NB4 (cell line): ENCODE measurements at regions not wholly inside any gene's neighbourhood (a gene's known extent, or its start where the extent isn't known, plus 50 kb on each side); places are given as distances from the start of the nearest gene placed in this dataset.

Experiments used
- MYC ChIP-seq: IDR thresholded peaks from 2 replicates; pipeline ENCODE4 v1.6.1; 2011; ENCODE audit warnings: low read depth, low read length
- POLR2A ChIP-seq: IDR thresholded peaks from 2 replicates; pipeline ENCODE4 v1.6.1; 2011; ENCODE audit warnings: mild to moderate bottlenecking; ENCODE audit not compliant: insufficient read length; ENCODE audit errors: extremely low read depth
- TF ChIP-seq, protein P1 (sequence below): IDR thresholded peaks from one replicate; pipeline ENCODE4 v1.5.1; 2012; ENCODE audit warnings: low read depth, low read length

GRCh38 chr3:6657591-6657990, 203.3 kb upstream of the GRM7 start:
- TF ChIP-seq, protein P1, sequence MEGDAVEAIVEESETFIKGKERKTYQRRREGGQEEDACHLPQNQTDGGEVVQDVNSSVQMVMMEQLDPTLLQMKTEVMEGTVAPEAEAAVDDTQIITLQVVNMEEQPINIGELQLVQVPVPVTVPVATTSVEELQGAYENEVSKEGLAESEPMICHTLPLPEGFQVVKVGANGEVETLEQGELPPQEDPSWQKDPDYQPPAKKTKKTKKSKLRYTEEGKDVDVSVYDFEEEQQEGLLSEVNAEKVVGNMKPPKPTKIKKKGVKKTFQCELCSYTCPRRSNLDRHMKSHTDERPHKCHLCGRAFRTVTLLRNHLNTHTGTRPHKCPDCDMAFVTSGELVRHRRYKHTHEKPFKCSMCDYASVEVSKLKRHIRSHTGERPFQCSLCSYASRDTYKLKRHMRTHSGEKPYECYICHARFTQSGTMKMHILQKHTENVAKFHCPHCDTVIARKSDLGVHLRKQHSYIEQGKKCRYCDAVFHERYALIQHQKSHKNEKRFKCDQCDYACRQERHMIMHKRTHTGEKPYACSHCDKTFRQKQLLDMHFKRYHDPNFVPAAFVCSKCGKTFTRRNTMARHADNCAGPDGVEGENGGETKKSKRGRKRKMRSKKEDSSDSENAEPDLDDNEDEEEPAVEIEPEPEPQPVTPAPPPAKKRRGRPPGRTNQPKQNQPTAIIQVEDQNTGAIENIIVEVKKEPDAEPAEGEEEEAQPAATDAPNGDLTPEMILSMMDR: no peak
- TF ChIP-seq MYC: no peak
- no peak for TF ChIP-seq POLR2A
